A172 (cell line): ENCODE measurements at regions not wholly inside any gene's neighbourhood (a gene's known extent, or its start where the extent isn't known, plus 50 kb on each side); places are given as distances from the start of the nearest gene placed in this dataset.
"Not testable (repeated sequence)": the region's sequence is repeated elsewhere in the genome, so short reads cannot be mapped to it uniquely, and the experiment has no call there.

Experiments used
- DNase-seq: peaks from one replicate; pipeline ENCODE4 v3.0.0-alpha.2; 2015; ENCODE audit warnings: low spot score

GRCh38 chr3:11712646-11713045 is 68.9 kb upstream of the VGLL4 start:
- no peak for DNase-seq

- DNase-seq, result no peak
Measured at GRCh38 chr3:11711876-11712275, 68.2 kb upstream of the VGLL4 start.

GRCh38 chr3:11709782-11710181 is 66.1 kb upstream of the VGLL4 start:
- DNase-seq, result no peak

- not testable (repeated sequence) for DNase-seq
Measured at GRCh38 chr3:11707084-11707483, 63.4 kb upstream of the VGLL4 start.

- DNase-seq, result no peak
Measured at GRCh38 chr3:11706604-11707003, 62.9 kb upstream of the VGLL4 start.

- no peak for DNase-seq
Measured at GRCh38 chr3:11705049-11705448, 61.3 kb upstream of the VGLL4 start.

- DNase-seq, result no peak
Measured at GRCh38 chr3:11703146-11703545, 59.4 kb upstream of the VGLL4 start.

- no peak for DNase-seq
Measured at GRCh38 chr3:11699083-11699427, 55.3 kb upstream of the VGLL4 start.

- DNase-seq, result no peak
Measured at GRCh38 chr3:11698326-11699082, 54.8 kb upstream of the VGLL4 start.

GRCh38 chr3:11697701-11698100 is 54.0 kb upstream of the VGLL4 start:
- no peak for DNase-seq

- DNase-seq, result no peak
Measured at GRCh38 chr3:11696054-11696453, 52.3 kb upstream of the VGLL4 start.
